Thyroid gland (tissue), 4 donors: ENCODE measurements at regions not wholly inside any gene's neighbourhood (a gene's known extent, or its start where the extent isn't known, plus 50 kb on each side); places are given as distances from the start of the nearest gene placed in this dataset.

ENCODE experiments used
- CTCF ChIP-seq, 6 experiments: fragments of 200-600 bp in 3 of 6; fragments of 450-650 bp in 3 of 6; sonication (generic) in 3 of 6; IDR thresholded peaks; one replicate each; pipeline ENCODE4 v1.5.1; 2016 to 2019; ENCODE audit warnings: antibody characterized with exemption in 6 of 6, mild to moderate bottlenecking in 2 of 6, inconsistent platforms in 1 of 6, moderate library complexity in 1 of 6
- POLR2A ChIP-seq, 2 donors: fragments of 450-650 bp; IDR thresholded peaks; one replicate each; pipeline ENCODE4 v1.6.1; 2017; ENCODE audit warnings: antibody characterized with exemption in 2 of 2, mild to moderate bottlenecking in 2 of 2, moderate library complexity in 1 of 2

GRCh38 chr12:126688556-126688955, 1578.4 kb upstream of the TMEM132C start:
- TF ChIP-seq CTCF (IDR thresholded peaks at IDR 0.05) (no peak), POLR2A (IDR thresholded peaks at IDR 0.05) (no peak)
